Astrocyte of the hippocampus (primary cell): ENCODE measurements at regions not wholly inside any gene's neighbourhood (a gene's known extent, or its start where the extent isn't known, plus 50 kb on each side); places are given as distances from the start of the nearest gene placed in this dataset.
"Not testable (repeated sequence)": the region's sequence is repeated elsewhere in the genome, so short reads cannot be mapped to it uniquely, and the experiment has no call there.

Experiments used
- DNase-seq: peaks from one replicate; pipeline ENCODE4 v3.0.0; 2011; ENCODE audit warnings: low read depth, low spot score

DNA sequence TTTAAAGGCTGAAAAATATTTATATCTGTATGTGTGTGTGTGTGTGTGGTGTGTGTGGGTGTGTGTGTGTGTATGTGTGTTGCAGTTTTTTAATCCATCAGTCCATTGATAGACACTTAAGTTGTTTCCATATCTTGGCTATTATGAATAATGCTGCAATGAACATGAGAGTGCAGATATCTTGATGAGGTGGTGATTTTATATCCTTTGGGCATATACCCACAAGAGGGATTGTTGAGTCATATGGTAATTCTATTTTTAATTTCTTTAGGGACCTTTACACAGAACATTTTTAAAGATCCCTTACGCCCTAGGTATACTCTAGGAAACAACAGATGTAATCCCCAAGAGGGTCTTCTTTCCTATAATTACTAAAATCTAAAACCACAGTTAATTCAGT, 154.5 kb upstream of the CLEC14A start:
- no peak for DNase-seq

GRCh38 chr14:38409071-38409705, 153.3 kb upstream of the CLEC14A start:
- peak; percentile 11 for DNase-seq

GRCh38 chr14:38405851-38406635, 150.2 kb upstream of the CLEC14A start:
- peak; percentile 8 for DNase-seq

DNA sequence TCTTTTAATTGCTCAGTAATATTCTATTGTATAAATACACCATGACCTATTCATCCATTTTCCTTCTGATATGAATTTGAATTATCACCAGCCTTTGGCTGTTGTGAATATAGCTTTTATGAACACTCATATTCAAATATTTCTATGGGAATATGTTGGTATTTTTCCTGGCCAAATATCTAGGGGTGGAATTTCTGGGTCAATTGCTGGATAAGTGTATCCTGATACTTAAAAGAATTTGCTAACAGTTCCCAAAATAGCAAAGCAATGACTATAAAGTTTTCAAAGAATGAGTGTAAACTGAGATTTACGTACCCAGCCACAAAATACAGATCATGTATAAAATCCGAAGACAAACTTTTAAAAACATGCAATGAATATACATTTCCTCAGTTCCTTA, 148.7 kb upstream of the CLEC14A start:
- DNase-seq: no peak

GRCh38 chr14:38404100-38404541, 148.2 kb upstream of the CLEC14A start:
- DNase-seq: peak; percentile 18

DNA sequence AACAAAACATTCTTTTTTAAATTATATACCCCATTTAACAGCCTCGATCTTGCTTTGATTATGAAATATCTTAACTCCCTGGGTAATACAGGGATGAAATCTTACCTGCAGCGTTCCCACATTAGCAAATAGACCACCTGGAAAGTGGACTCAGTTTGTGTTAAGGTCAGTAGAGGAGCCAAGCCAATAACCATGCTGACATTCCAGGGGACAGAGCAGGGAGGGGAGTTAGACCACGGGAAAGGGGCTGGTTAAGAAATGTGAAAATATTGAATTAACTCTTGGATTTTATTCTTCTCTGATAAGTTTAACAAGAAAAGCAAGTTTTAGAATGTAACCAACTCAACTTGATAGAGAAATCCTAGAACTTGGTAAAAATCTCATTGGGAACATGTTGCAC, 144.9 kb upstream of the CLEC14A start:
- DNase-seq: no peak

- no peak for DNase-seq
Measured at GRCh38 chr14:38399652-38400051, 143.8 kb upstream of the CLEC14A start.

GRCh38 chr14:38394767-38395166, 138.9 kb upstream of the CLEC14A start:
- no peak for DNase-seq

GRCh38 chr14:38394064-38394463, 138.2 kb upstream of the CLEC14A start:
- no peak for DNase-seq

DNA sequence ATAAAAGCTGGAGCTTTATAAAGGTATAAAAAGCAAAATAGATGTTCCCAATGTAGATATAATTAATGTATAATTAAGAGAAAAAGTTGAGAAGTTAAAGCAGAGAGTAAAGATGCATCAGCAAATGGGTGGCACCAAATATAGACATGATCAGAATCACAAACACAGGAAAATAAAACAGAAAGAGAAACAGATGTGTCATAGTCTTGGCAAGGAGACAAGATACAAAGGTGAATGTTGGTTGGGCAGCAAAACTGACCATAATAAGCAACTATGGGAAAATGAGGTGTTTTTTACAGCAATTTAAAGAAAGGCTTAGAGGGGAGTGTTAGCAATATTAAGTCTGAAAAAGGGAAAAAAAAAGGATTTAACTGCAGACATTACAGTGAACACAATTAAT, 135.4 kb upstream of the CLEC14A start:
- DNase-seq: peak; percentile 27

GRCh38 chr14:38389681-38390080, 133.8 kb upstream of the CLEC14A start:
- DNase-seq: no peak

DNA sequence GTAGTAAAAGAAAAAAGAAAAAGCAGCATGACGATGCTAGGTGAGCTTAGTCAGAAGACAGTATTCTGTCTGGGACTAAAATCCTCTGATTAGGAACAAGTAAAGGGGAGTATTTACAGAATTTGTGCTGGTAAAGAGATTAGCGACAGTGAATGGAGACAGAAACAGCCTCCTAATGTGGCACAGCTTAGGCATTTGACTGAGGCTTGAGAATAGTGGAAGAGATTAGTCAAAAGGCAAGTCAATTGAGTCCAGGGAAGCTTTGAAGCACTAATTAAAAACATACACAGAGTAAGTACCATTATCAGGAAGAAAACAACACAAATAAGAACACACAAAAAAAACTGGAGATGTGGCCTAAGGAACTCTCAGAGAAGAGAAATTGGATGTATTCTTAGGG, 131.9 kb upstream of the CLEC14A start:
- DNase-seq: no peak

DNA sequence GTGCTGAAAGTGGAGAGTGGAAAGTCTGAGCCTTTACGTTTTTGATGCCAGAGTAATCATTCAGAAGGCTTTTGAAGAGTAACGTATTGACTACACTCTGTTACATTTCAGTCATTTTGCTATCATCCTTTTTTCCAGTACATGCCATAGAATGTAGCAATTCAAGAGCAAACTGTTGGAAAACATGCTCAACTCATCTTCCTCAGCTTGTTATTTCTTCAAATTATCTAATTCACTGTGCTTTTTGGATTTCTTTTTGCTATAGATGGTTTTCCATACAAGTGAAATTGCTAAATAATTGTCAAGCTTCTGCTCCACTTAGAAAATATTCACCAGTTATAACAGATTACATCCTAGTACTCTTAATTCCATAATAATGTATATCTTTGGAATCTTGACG, 129.9 kb upstream of the CLEC14A start:
- DNase-seq: no peak

GRCh38 chr14:38385343-38385742, 129.4 kb upstream of the CLEC14A start:
- DNase-seq: no peak

DNA sequence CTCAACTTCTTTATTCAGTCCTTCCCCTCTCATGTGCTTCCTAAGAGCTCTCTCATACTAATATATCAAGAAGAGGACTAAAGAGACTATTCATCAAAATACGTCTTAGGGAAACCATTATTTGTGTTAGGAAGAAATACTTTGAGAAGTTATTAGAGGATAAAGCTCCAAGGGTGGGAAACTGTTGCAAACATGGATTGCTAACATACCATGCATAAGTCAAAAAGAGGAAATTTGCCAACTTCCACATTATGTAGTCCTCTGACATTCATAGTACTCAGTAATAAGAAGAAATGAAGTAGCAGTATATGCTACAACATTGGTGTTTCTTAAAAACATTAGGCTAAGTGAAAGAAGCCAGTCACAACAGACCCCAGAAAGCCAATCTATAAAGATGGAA, 128.8 kb upstream of the CLEC14A start:
- no peak for DNase-seq

- DNase-seq: no peak
Measured at GRCh38 chr14:38367922-38368321, 112.0 kb upstream of the CLEC14A start.

DNA sequence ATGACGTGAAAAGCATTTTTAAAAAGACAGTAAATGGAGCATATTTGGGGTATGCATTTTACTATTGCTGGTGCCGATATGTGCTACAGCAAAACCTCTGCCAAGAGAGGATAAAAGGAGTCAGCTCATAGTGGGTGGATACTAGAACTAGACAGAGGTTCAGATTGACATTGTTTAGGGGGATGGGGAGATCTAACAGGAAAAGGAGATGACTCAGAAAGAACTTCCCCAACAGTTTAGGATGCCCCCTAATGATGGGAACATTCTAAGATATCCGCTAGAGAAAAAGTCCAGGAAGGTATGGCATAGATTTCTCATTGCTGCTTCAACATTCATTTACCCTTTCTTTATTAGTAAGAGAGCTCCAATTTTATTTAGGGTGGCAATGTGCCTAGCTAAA, 110.5 kb upstream of the CLEC14A start:
- no peak for DNase-seq

DNA sequence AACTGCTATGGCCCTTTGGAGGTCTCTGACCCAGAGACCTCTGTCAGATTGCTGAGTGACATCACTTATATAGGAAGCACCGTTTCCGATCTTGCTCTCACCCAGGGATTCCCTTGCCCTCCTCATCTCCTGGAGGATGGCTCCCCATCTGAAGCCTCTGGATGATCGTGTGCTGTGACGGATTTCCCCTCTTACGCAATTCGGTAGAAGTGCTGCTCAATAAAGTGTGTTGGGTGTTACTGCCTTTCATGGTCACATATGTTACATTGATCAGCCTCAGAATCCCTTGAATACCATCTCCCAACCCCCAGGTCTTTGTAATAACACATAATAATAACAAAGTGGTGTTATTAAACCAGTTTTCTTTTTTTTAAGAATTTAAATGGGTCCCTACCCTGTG, 107.3 kb upstream of the CLEC14A start:
- no peak for DNase-seq

- peak; percentile 35 for DNase-seq
Measured at GRCh38 chr14:38357557-38357956, 101.7 kb upstream of the CLEC14A start.

DNA sequence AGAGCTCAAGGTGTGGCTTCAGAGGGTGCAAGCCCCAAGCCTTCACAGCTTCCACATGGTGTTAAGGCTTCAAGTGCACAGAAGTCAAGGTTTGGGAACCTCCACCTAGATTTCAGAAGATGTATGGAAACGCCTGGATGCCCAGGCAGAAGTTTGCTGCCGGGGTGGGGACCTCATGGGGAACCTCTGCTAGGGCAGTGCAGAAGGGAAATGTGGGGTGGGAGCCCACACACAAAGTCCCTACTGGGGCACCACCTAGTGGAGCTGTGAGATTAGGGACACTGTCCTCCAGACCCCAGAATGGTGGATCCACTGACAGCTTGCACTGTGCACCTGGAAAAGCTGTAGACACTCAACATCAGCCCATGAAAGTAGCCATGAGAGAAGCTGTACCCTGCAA, 99.6 kb upstream of the CLEC14A start:
- DNase-seq: not testable (repeated sequence)

- DNase-seq: no peak
Measured at GRCh38 chr14:38350102-38350501, 94.2 kb upstream of the CLEC14A start.

DNA sequence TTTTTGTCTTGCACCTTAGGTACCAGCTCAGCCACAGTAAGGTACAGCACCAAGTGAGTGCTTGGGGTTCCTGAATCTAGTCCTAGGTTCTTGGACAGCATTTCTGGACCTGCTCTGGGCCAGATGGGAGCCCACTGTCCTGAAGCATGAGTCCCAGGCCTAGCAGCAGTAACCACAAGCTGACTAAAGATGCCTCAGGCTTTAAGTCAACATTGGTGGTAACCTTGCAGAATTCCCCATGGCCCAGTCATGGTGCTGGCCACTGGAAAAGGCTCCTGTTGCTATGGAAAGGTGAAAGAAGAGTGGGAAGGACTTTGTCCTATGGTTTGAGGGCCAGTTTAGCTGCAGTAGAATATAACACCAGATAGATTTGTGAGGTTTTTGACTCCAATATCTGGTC, 86.9 kb upstream of the CLEC14A start:
- DNase-seq: peak; percentile 50

DNA sequence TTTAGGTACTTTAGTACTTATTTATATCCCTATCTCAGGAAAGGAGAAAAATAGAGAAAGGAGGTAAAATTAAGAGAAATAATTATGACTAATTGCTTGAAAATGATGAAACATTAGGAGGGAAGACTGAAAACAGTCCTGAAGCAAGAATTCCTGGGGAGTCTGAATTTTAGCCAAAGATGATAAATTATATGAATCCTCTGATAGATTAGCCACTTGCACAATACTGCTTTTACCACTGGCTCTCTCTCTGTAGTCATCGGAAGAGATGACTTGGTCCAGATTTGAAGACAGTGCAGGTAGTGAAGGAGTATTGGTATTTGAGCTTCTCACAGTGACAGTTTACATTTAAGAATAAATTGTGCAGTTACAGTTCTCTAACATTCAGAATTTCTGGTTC, 83.8 kb upstream of the CLEC14A start:
- no peak for DNase-seq
